ENCODE measurements at regions not wholly inside any gene's neighbourhood (a gene's known extent, or its start where the extent isn't known, plus 50 kb on each side); places are given as distances from the start of the nearest gene placed in this dataset.
A peak's percentile ranks its signal among the peaks of the same experiment; 100 is the strongest.
"Not testable (repeated sequence)": the region's sequence is repeated elsewhere in the genome, so short reads cannot be mapped to it uniquely, and the experiment has no call there.

DNA sequence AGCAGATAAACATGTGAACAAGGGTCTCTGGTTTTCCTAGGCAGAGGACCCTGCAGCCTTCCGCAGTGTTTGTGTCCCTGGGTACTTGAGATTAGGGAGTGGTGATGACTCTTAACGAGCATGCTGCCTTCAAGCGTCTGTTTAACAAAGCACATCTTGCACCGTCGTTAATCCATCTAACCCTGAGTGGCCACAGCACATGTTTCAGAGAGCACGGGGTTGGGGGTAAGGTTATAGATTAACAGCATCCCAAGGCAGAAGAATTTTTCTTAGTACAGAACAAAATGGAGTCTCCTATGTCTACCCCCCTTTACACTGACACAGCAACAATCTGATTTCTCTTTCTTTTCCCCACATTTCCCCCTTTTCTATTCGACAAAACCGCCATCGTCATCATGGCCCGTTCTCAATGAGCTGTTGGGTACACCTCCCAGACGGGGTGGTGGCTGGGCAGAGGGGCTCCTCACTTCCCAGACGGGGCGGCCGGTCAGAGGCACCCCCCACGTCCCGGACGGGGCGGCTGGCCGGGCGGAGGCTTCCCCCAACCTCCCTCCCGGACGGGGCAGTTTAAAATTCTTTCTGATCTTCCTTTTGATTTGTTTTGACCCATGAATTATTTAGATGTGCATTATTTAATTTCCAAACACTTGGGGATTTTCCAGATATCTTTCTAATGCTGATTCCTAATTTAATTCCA, 171.7 kb upstream of the RAB6C start:
- H3K9me3 Mint-ChIP-seq; H3K36me3 Mint-ChIP-seq; H3K27ac Mint-ChIP-seq; DNase-seq (ENCODE audit: low spot score in 2 of 2); ATAC-seq: not testable (repeated sequence)

DNA sequence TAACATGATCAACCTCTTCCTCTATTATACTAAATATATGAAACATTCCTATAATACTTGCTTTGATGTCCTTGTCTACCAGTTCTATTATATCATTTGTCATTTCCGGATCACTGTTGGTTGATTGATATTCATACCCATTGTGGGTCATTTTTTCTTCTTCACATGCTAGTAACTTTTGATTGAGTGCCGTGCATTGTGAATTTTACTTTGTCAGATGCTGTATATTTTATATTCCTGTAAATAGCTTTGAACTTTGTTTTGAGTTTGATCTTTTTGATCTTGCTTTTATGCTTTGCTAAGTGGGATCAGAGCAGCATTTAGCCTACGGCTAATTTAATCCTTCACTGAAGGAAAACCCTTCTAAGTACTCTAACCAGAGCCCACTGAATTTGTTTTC, 168.9 kb upstream of the RAB6C start:
- Mint-ChIP-seq H3K27ac (no peak overlapping the region), H3K9me3 (peaks cover under 1 to 13% of the 10 kb centered on the region in 2 donors)
- no peak for ATAC-seq

DNA sequence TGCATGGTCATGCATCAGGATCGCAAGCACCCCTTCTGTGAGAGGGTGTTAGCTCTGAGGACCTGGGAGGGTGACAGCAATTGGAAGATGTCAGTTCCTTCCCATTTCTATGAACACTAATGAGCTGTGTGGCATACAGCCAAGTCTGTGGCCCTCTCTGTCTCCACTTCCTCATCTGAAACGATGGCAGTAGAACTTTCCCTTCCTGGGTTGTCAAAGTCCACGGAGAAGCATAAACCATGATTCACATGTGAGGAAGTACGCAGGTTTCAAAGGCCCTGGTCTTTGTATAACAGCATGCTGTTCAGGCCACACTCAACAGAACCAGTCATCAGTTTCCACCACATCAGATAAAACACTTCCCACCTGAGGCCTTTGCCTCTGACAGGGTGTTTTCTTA, 167.4 kb upstream of the RAB6C start:
- Mint-ChIP-seq H3K27ac (no peak overlapping the region), H3K9me3 (peaks cover 5 to 18% of the 10 kb centered on the region in 2 donors), H3K36me3 (peaks cover 0 to 19% of the 10 kb centered on the region in 2 donors)
- peak in 1 of 2 donors; percentile 11 for DNase-seq (ENCODE audit: low spot score in 2 of 2)
- ATAC-seq: peak; percentile 93 to 98

More for the DNA sequence above, 168.9 kb upstream of the RAB6C start:
- H3K36me3 Mint-ChIP-seq: peaks cover 0 to 14% of the 10 kb centered on the region in 2 donors
- DNase-seq (ENCODE audit: low spot score in 2 of 2): no peak

DNA sequence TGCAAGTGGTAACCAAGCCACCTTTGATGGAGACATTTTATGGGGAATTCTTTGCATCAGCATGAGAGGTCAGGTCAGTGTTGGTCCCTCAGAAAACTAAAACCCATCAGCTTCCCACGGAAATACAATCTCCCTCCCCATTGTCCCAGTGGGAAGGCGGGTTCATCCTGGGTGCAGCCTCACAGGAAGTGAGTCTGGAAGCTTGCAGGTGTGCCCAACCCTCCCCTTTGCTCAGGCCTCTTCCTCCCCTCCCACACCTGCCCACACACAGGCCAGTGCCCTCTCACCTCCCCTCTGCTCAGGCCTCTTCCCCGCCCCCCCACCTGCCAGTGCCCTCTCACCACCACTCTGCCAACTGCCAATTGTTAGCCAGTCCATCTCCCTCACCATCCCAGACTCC, 166.8 kb upstream of the RAB6C start:
- H3K27ac Mint-ChIP-seq: peak overlapping the region in 1 of 2 donors; percentile 56
- ATAC-seq: peak in 1 of 2 donors; percentile 2
- peaks cover 0 to 19% of the 10 kb centered on the region in 2 donors for H3K36me3 Mint-ChIP-seq

DNA sequence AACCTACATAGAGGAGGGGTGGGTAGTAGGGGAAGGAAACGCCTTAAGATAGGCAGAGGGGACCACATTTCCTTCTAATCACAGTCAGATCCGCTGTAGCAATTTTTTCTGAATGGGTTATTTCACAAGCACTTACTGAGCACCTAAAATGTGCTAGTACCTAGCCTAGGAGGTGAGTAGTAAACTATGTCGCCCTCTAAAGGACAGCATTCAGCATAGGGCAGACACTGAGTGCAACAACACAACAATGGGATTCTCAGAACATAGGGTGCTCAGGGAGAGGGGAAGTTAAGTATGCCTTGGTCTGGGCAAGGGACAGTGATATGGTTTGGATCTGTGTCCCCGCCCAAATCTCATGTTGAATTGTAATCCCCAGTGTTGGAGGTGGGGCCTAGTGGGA, 166.1 kb upstream of the RAB6C start:
- peaks cover 0 to 19% of the 10 kb centered on the region in 2 donors for H3K36me3 Mint-ChIP-seq
- DNase-seq (ENCODE audit: low spot score in 2 of 2) (no peak), ATAC-seq (peak in 1 of 2 donors; percentile 25)
- H3K9me3 Mint-ChIP-seq: peaks cover 5 to 18% of the 10 kb centered on the region in 2 donors
- H3K27ac Mint-ChIP-seq: no peak overlapping the region

More for the DNA sequence above, 166.8 kb upstream of the RAB6C start:
- peaks cover 5 to 18% of the 10 kb centered on the region in 2 donors for H3K9me3 Mint-ChIP-seq
- DNase-seq (ENCODE audit: low spot score in 2 of 2): no peak

DNA sequence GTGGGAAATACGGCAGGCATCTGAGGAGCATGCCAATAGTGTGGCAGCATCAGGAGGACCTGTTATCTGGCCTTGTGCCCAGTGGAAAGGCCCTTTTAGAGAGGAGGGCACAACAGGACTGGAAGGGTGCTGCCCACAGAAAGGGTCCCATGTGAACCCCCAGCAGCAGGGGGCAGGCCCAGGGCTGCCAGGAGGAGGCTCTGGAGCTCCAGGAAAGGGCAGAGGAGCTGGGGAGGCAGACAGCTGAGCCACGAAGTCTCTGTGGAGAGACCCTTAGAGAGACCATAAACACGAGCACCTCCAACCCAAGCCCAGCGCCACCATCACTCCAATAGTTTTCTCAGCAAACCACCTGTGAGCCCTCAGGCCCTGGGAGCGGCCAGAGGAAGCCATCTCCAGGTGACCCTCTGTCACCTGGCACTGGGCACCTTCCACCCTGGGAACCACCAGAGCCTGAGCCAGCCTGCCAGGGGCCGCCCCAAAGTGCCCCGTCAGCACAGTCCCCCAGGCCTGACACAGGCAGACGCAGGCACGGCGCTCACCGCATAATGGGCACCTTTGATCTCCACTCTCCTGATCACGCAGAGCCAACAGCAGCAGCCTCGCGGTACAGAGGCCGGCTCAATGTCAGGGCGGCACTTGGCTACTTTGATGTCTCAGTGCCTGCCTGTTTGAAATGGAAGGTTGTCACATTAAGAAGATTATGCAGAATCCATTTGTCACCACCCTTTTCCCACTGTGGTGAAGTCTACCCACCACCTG, 162.5 kb upstream of the RAB6C start:
- Mint-ChIP-seq H3K9me3 (peaks cover 5 to 18% of the 10 kb centered on the region in 2 donors), H3K27ac (no peak overlapping the region), H3K36me3 (peaks cover 0 to 19% of the 10 kb centered on the region in 2 donors)
- DNase-seq (ENCODE audit: low spot score in 2 of 2): no peak
- no peak for ATAC-seq

DNA sequence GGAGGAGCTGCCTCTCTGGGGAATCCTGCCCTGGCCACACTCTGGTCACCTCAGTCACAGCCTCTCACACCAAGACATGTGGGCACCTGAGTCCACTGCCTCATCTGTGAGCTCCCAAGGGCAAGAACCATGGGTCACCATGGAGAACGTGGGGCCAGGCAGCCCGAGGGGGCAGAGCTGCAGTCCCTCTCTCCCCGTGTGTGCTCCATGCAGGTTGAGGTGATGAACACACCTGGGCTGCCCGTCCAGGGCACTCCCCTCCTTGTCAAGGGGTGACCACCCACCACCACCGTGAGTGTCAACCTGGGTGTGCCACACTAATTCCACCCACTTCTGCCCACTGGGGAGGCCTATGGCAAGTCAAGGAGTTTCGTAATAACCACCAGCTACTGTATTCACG, 159.6 kb upstream of the RAB6C start:
- DNase-seq (ENCODE audit: low spot score in 2 of 2) (no peak), ATAC-seq (no peak)
- H3K27ac Mint-ChIP-seq: no peak overlapping the region
- peaks cover 0 to 12% of the 10 kb centered on the region in 2 donors for H3K36me3 Mint-ChIP-seq
- peaks cover 5 to 9% of the 10 kb centered on the region in 2 donors for H3K9me3 Mint-ChIP-seq

DNA sequence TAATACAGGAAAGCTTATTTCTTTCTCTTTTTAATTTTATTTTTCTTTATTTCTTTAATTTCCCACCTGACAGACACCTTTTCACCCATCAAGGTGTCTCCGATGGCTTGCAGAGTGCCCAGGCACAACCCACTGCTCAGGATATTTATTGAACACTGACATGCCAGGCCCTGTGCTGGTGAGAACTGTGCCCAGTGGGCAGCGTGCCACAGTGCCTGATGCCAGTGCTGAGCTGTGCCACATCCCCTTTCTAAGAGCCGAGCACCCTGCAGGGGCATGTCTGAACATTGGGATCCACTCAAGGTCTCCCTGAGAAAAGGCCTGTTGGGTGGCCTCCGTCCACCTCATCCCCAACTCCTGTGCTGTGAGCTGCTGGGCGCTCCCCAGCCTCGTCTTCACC, 158.6 kb upstream of the RAB6C start:
- Mint-ChIP-seq H3K9me3 (peaks cover under 1% of the 10 kb centered on the region in 2 donors), H3K36me3 (peaks cover 0 to under 1% of the 10 kb centered on the region in 2 donors), H3K27ac (no peak overlapping the region)
- ATAC-seq (no peak), DNase-seq (ENCODE audit: low spot score in 2 of 2) (no peak)

DNA sequence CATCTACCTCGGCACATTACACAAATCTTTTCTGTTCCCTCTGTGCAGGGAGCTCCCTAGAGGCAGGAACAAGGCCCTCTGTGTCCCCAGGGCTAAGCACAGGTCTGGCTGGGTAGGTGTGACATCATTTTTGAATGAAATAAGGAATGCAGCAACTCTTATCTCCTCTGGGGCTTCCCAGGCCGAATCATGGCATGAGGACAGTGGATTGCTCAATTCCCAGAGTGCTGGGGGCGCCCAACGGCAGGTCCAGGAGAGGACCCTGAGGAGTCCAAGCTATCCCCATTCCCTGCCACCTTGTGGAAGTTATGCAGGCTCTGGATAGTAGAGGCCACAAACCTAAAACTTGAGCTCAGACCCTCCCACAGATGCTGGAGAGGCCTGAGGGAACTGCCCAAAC, 158.0 kb upstream of the RAB6C start:
- ATAC-seq (no peak), DNase-seq (ENCODE audit: low spot score in 2 of 2) (no peak)
- no peaks in the 10 kb centered on the region for H3K36me3 Mint-ChIP-seq
- H3K27ac Mint-ChIP-seq: no peak overlapping the region
- no peaks in the 10 kb centered on the region for H3K9me3 Mint-ChIP-seq

DNA sequence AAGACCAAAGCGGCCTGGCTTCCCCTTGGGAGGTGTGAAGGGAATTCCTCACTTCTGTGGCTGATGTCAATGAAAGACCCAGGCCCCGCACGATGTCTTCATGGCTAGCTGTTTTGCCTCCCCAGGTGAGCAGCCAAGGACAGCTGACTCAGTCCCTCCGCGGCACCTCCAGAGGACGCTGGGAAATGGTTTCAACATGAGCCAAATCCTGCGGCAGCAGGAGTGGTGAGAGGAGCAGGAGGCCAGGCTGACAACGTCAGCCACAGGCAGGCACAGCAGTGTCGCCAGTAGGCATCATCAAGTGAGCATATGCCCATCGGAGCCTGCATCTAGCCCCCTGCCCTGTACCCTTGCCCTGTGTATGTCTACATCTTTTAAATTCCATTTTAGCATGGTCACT, 156.4 kb upstream of the RAB6C start:
- DNase-seq (ENCODE audit: low spot score in 2 of 2) (no peak), ATAC-seq (no peak)
- Mint-ChIP-seq H3K36me3 (no peaks in the 10 kb centered on the region), H3K9me3 (no peaks in the 10 kb centered on the region), H3K27ac (no peak overlapping the region)

DNA sequence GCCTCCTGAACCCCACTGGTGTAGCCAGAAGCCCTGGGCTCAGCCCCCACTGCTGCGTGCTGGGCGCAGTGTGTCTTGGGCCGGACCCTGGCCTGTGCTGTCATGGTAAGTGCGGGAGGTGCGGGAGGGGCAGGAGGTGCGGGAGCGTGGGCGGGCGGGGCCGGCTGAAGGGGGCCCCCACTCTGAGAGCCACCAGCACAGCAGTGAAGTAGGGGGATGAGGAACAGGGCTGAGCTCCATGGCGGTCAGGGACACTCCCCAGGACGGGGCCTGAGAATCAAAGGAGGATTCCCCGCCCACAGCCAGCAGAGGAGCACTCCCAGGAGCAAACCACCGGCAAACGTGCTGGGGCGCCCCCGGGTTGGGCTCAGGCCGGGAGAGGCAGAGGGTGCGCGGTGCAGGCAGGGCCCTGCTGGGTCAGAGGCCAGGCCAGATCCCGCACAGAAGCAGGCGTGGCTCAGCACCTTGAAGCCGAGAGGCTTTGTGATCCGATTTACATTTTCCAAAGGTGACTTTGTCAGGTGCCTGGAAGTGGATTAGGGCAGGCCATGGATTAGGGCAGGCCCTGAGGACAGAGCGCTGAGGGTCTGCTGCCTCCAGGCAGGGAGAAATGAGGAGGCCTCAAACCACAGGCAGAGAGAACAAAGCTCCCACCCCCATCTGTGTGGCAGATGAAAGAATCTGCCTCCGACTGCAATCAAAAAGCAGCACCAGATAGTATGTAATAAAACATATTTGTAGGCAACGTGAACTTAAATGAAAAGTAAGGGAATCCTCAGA, 152.0 kb upstream of the RAB6C start:
- Mint-ChIP-seq H3K9me3 (peaks cover 6 to 7% of the 10 kb centered on the region in 2 donors), H3K27ac (no peak overlapping the region), H3K36me3 (peaks cover 13 to 19% of the 10 kb centered on the region in 2 donors)
- no peak for ATAC-seq
- no peak for DNase-seq (ENCODE audit: low spot score in 2 of 2)

DNA sequence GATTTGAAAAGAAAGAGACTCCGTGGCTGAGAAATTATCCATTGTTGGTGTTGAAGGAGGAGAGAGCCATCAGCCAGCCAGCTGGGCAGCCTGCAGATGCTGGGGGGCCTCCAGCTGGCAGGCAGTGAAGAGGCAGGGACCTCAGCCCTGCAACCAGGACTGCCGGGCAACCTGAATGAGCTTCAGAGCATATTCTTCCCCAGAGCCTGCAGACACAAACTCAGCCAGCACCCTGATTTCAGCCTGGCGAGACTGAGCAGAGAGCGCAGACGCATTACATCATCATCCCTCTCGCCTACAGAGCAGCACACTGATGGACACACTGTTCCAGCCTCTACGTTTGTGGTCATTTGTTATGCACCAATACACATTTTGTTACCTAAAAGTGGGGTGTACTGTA, 150.7 kb upstream of the RAB6C start:
- ATAC-seq (no peak), DNase-seq (ENCODE audit: low spot score in 2 of 2) (no peak)
- H3K36me3 Mint-ChIP-seq: peaks cover 13 to 19% of the 10 kb centered on the region in 2 donors
- H3K27ac Mint-ChIP-seq: no peak overlapping the region
- peaks cover 7% of the 10 kb centered on the region in 2 donors for H3K9me3 Mint-ChIP-seq

DNA sequence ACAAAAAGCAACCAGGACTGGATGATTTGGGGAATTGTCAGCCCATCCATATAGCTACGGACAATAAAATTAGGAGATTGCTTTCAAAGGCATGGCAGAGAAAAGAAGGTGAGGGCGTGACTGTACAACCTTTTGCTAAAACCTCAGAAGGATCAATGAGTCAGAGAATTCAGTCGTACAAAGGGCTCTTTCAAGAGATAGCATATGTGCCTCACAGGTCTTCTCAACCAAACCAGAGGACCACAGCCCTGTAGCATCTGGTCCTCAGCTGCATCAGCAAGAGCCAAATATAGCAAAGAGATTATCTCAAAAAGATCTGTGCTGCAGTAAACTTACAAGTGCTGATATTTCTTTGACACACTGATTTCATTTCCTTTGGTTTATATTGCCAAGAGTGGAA, 149.9 kb upstream of the RAB6C start:
- Mint-ChIP-seq H3K9me3 (peaks cover 7% of the 10 kb centered on the region in 2 donors), H3K27ac (no peak overlapping the region), H3K36me3 (peaks cover 13 to 19% of the 10 kb centered on the region in 2 donors)
- ATAC-seq (no peak), DNase-seq (ENCODE audit: low spot score in 2 of 2) (no peak)

DNA sequence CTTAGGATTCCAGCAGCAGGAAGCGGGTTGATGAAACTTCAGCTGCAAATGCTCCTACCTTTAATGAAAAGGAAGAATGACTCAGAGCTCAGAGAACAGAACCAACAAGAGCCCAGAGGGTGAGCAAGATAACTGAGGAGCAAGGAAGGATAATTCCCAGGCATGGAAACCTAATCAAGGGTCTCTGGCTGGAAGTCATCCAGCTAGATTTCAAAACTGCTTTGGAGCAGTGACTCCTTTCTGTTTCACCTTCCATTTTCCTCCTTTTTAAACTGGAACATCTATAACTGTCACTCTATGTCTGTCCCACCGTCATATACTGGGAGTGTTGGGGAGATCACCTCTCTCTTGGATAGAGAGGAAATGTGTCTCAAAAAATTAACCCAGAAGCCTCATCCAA, 148.4 kb upstream of the RAB6C start:
- DNase-seq (ENCODE audit: low spot score in 2 of 2) (no peak), ATAC-seq (no peak)
- Mint-ChIP-seq H3K36me3 (peaks cover 13 to 19% of the 10 kb centered on the region in 2 donors), H3K9me3 (peaks cover 7% of the 10 kb centered on the region in 2 donors), H3K27ac (no peak overlapping the region)

DNA sequence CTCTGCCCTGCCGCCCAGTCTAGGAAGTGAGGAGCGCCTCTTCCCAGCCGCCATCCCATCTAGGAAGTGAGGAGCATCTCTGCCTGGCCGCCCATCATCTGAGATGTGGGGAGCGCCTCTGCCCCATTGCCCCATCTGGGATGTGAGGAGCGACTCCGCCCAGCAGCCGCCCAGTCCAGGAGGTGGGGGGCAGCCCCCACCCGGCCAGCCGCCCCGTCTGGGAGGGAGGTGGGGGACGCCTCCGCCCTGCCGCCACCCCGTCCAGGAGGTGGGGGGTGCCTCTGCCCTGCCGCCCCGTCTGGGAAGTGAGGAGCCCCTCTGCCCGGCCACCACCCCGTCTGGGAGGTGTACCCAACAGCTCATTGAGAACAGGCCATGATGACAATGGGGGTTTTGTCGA, 146.0 kb upstream of the RAB6C start:
- not testable (repeated sequence) for DNase-seq (ENCODE audit: low spot score in 2 of 2); H3K27ac Mint-ChIP-seq; H3K9me3 Mint-ChIP-seq

DNA sequence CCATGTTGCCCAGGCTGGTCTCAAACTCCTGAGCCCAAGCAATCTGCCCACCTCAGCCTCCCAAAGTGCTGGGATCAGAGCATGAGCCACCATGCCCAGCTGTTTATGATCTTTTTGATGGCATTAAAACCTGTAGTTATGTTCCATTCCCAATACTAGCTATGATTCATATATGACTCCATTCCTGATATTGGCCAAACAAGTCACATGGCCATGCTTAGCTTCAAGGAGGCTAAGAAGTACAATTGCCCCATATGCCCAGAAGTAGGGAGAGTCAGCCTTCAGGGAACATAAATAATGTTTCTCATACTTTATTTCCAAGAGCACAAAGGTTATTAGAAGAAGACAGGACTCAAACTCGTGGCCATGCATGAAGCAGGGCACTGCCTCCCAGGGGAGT, 132.4 kb upstream of the RAB6C start:
- ATAC-seq: no peak
- H3K36me3 Mint-ChIP-seq: peaks cover 0 to 6% of the 10 kb centered on the region in 2 donors
- no peak overlapping the region for H3K27ac Mint-ChIP-seq

More for the DNA sequence above, 146.0 kb upstream of the RAB6C start:
- peaks cover 13 to 19% of the 10 kb centered on the region in 2 donors for H3K36me3 Mint-ChIP-seq
- not testable (repeated sequence) for ATAC-seq

More for the DNA sequence above, 132.4 kb upstream of the RAB6C start:
- H3K9me3 Mint-ChIP-seq: no peaks in the 10 kb centered on the region
- no peak for DNase-seq (ENCODE audit: low spot score in 2 of 2)

All from activated naive CD4-positive, alpha-beta T cell treated with anti-CD3 and anti-CD28 coated beads, Interleukin-2, amount 50 U/mL, for 72 hours (primary cell).